Liver (tissue), 8 donors: ENCODE measurements at regions not wholly inside any gene's neighbourhood (a gene's known extent, or its start where the extent isn't known, plus 50 kb on each side); places are given as distances from the start of the nearest gene placed in this dataset.

ENCODE experiments used
- DNase-seq: peaks from one replicate; pipeline ENCODE4 v3.0.0-alpha.2; 2017; ENCODE audit warnings: low spot score
- H3K27ac ChIP-seq, 2 donors: one replicate each; pipeline ENCODE4 v1.7.0; 2013; ENCODE audit warnings: inconsistent platforms in 2 of 2, low read length in 2 of 2, control low read depth in 1 of 2, low read depth in 1 of 2, mild to moderate bottlenecking in 1 of 2
- H3K27me3 ChIP-seq, 4 donors: one replicate each; pipeline versions ENCODE4 v1.6.1 to v1.7.0; 2013; ENCODE audit warnings: low read length in 3 of 4, inconsistent platforms in 1 of 4, mild to moderate bottlenecking in 1 of 4, moderate library complexity in 1 of 4; ENCODE audit not compliant: control insufficient read depth in 4 of 4, insufficient read depth in 4 of 4
- H3K36me3 ChIP-seq, 4 donors: one replicate each; pipeline versions ENCODE4 v1.6.1 to v1.7.0; 2013; ENCODE audit warnings: low read length in 3 of 4, mild to moderate bottlenecking in 3 of 4, low read depth in 1 of 4, moderate library complexity in 1 of 4; ENCODE audit not compliant: control insufficient read depth in 4 of 4, insufficient read depth in 3 of 4
- H3K4me1 ChIP-seq, 4 donors: one replicate each; pipeline versions ENCODE4 v1.6.1 to v1.7.0; 2013; ENCODE audit warnings: low read length in 3 of 4, mild to moderate bottlenecking in 3 of 4, moderate library complexity in 1 of 4; ENCODE audit not compliant: control insufficient read depth in 4 of 4, insufficient read depth in 4 of 4
- H3K4me3 ChIP-seq, 3 donors: one replicate each; pipeline versions ENCODE4 v1.6.1 to v1.7.0; 2013; ENCODE audit warnings: low read length in 3 of 3, control low read depth in 1 of 3, low read depth in 1 of 3, mild to moderate bottlenecking in 1 of 3
- H3K9ac ChIP-seq, 2 donors: one replicate each; pipeline ENCODE4 v1.7.0; 2013; ENCODE audit warnings: low read length in 2 of 2, mild to moderate bottlenecking in 2 of 2, moderate library complexity in 2 of 2, control low read depth in 1 of 2, low read depth in 1 of 2
- H3K9me3 ChIP-seq, 4 donors: one replicate each; pipeline versions ENCODE4 v1.6.1 to v1.7.0; 2013; ENCODE audit warnings: low read length in 3 of 4; ENCODE audit not compliant: control insufficient read depth in 4 of 4
- ATF3 ChIP-seq: IDR thresholded peaks from 2 replicates; pipeline ENCODE4 v1.6.1; 2016; ENCODE audit warnings: antibody characterized with exemption
- CTCF ChIP-seq: fragments of 150-350 bp; IDR thresholded peaks from 2 replicates; pipeline ENCODE4 v1.5.1; 2017; ENCODE audit warnings: improper control_type of control experiment, low read depth, low read length; ENCODE audit not compliant: missing input control
- EGR1 ChIP-seq, 2 donors: IDR thresholded peaks; 2 replicates each; pipeline ENCODE4 v1.6.1; 2016 to 2018; ENCODE audit warnings: antibody characterized with exemption in 2 of 2, low read depth in 2 of 2
- FOXA1 ChIP-seq: IDR thresholded peaks from 2 replicates; pipeline ENCODE4 v1.6.1; 2016; ENCODE audit warnings: antibody characterized with exemption
- FOXA2 ChIP-seq: IDR thresholded peaks from 2 replicates; pipeline ENCODE4 v1.6.1; 2016; ENCODE audit warnings: antibody characterized with exemption
- GABPA ChIP-seq, 2 donors: IDR thresholded peaks in 1 of 2; conservative IDR thresholded peaks in 1 of 2; 2 replicates each; pipeline ENCODE4 v1.6.1; 2016; ENCODE audit warnings: antibody characterized with exemption in 2 of 2, mild to moderate bottlenecking in 1 of 2, moderate library complexity in 1 of 2
- HNF4A ChIP-seq, 2 donors: conservative IDR thresholded peaks; 2 replicates each; pipeline ENCODE4 v1.6.1; 2016; ENCODE audit warnings: antibody characterized with exemption in 2 of 2, mild to moderate bottlenecking in 2 of 2
- HNF4G ChIP-seq: IDR thresholded peaks from 2 replicates; pipeline ENCODE4 v1.6.1; 2016; ENCODE audit warnings: antibody characterized with exemption
- JUND ChIP-seq, 2 donors: IDR thresholded peaks; 2 replicates each; pipeline ENCODE4 v1.6.1; 2016; ENCODE audit warnings: antibody characterized with exemption in 2 of 2
- NR2F2 ChIP-seq: IDR thresholded peaks from 2 replicates; pipeline ENCODE4 v1.6.1; 2016; ENCODE audit warnings: antibody characterized with exemption
- RAD21 ChIP-seq, 2 donors: IDR thresholded peaks; 2 replicates each; pipeline ENCODE4 v1.6.1; 2016; ENCODE audit warnings: antibody characterized with exemption in 2 of 2, mild to moderate bottlenecking in 2 of 2
- REST ChIP-seq: IDR thresholded peaks from 2 replicates; pipeline ENCODE4 v1.6.1; 2016; ENCODE audit warnings: antibody characterized with exemption, mild to moderate bottlenecking
- RXRA ChIP-seq, 2 donors: IDR thresholded peaks; 2 replicates each; pipeline ENCODE4 v1.6.1; 2017 to 2018; ENCODE audit warnings: antibody characterized with exemption in 2 of 2, mild to moderate bottlenecking in 1 of 2
- SP1 ChIP-seq: IDR thresholded peaks from 2 replicates; pipeline ENCODE4 v1.6.1; 2018; ENCODE audit warnings: antibody characterized with exemption, mild to moderate bottlenecking
- TAF1 ChIP-seq: conservative IDR thresholded peaks from 2 replicates; pipeline ENCODE4 v1.6.1; 2016; ENCODE audit warnings: antibody characterized with exemption, mild to moderate bottlenecking
- YY1 ChIP-seq: IDR thresholded peaks from 2 replicates; pipeline ENCODE4 v1.6.1; 2016; ENCODE audit warnings: antibody characterized with exemption, mild to moderate bottlenecking
- ZBTB33 ChIP-seq: IDR thresholded peaks from 2 replicates; pipeline ENCODE4 v1.6.1; 2016; ENCODE audit warnings: antibody characterized with exemption
- WGBS: extraction: QIAGEN DNeasy Blood & Tissue Kit; methylation state at CpG from one replicate; pipeline ENCODE4 v1.1.7; 2013; 5-methylcytosine and 5-hydroxymethylcytosine counted together
- donor health status: healthy.
- donor health status: healthy.
- donor health status: healthy.
- donor health status: healthy.
- donor health status: healthy.

GRCh38 chr4:177509226-177509745, 67.0 kb upstream of the AGA start:
- H3K36me3 ChIP-seq, result no peaks in the 10 kb centered on the region
- TF ChIP-seq GABPA (IDR thresholded peaks at IDR 0.05 in 1 of 2, conservative IDR thresholded peaks at IDR 0.05 in 1 of 2) (no peak), FOXA1 (no peak), YY1 (no peak), TAF1 (no peak), FOXA2 (no peak), SP1 (no peak), ZBTB33 (no peak), CTCF (no peak), HNF4G (no peak), NR2F2 (no peak)
- H3K9me3 ChIP-seq, result no peaks in the 10 kb centered on the region
- H3K9ac ChIP-seq, result no peak overlapping the region
- 82% methylated on average over 2 of the region's 2 CpGs for WGBS
- no peaks in the 10 kb centered on the region for H3K4me1 ChIP-seq
- no peaks in the 10 kb centered on the region for H3K27me3 ChIP-seq
- no peak overlapping the region for H3K27ac ChIP-seq
- no peak overlapping the region for H3K4me3 ChIP-seq
- DNase-seq, result no peak

- 71% methylated on average over 3 of the region's 3 CpGs for WGBS
- DNase-seq, result no peak
- no peak overlapping the region for H3K27ac ChIP-seq
Measured at GRCh38 chr4:177511611-177512010, 69.4 kb upstream of the AGA start.

GRCh38 chr4:177512646-177513045, 70.4 kb upstream of the AGA start:
- H3K27ac ChIP-seq, result no peak overlapping the region
- H3K4me3 ChIP-seq, result no peak overlapping the region

More at GRCh38 chr4:177511611-177512010, 69.4 kb upstream of the AGA start:
- H3K36me3 ChIP-seq, result no peaks in the 10 kb centered on the region
- H3K27me3 ChIP-seq, result no peaks in the 10 kb centered on the region
- H3K4me3 ChIP-seq, result no peak overlapping the region
- H3K9ac ChIP-seq, result no peak overlapping the region
- no peaks in the 10 kb centered on the region for H3K4me1 ChIP-seq
- no peaks in the 10 kb centered on the region for H3K9me3 ChIP-seq
- TF ChIP-seq YY1 (no peak), HNF4G (no peak), RXRA (IDR thresholded peaks at IDR 0.05) (no peak), FOXA1 (no peak), JUND (IDR thresholded peaks at IDR 0.05) (no peak), TAF1 (no peak)

More at GRCh38 chr4:177512646-177513045, 70.4 kb upstream of the AGA start:
- no peak for TF ChIP-seq YY1
- TF ChIP-seq HNF4A (conservative IDR thresholded peaks at IDR 0.05), result no peak
- no peak for TF ChIP-seq SP1
- no peak for TF ChIP-seq ATF3
- no peak for TF ChIP-seq EGR1 (IDR thresholded peaks at IDR 0.05; ENCODE audit: low read depth in 2 of 2)
- TF ChIP-seq REST, result no peak
- no peak for TF ChIP-seq CTCF
- TF ChIP-seq RAD21 (IDR thresholded peaks at IDR 0.05), result no peak
- no peak for TF ChIP-seq GABPA (IDR thresholded peaks at IDR 0.05 in 1 of 2, conservative IDR thresholded peaks at IDR 0.05 in 1 of 2)
- no peak for TF ChIP-seq NR2F2
- TF ChIP-seq JUND (IDR thresholded peaks at IDR 0.05), result no peak
- no peak for TF ChIP-seq FOXA1
- TF ChIP-seq FOXA2, result no peak
- TF ChIP-seq RXRA (IDR thresholded peaks at IDR 0.05), result no peak
- no peak for TF ChIP-seq TAF1
- Histone ChIP-seq H3K9me3 (no peaks in the 10 kb centered on the region), H3K36me3 (no peaks in the 10 kb centered on the region), H3K4me1 (no peaks in the 10 kb centered on the region), H3K27me3 (no peaks in the 10 kb centered on the region), H3K9ac (no peak overlapping the region)
- DNase-seq, result no peak
